GM12865 (cell line): ENCODE measurements at regions not wholly inside any gene's neighbourhood (a gene's known extent, or its start where the extent isn't known, plus 50 kb on each side); places are given as distances from the start of the nearest gene placed in this dataset.
"Not testable (repeated sequence)": the region's sequence is repeated elsewhere in the genome, so short reads cannot be mapped to it uniquely, and the experiment has no call there.

Source experiments
- DNase-seq: peaks from one replicate; pipeline ENCODE4 v3.0.0; 2010; ENCODE audit warnings: low read depth
- H3K4me3 ChIP-seq: 2 replicates; pipeline ENCODE4 v1.5.1; 2011; ENCODE audit warnings: mild to moderate bottlenecking, low read depth, low read length, control low read depth
- TF ChIP-seq, protein P1 (sequence below): IDR thresholded peaks from 2 replicates; pipeline ENCODE4 v1.5.1; 2011; ENCODE audit warnings: low read length, control low read depth, low read depth, inconsistent platforms; ENCODE audit not compliant: insufficient read depth; ENCODE audit errors: missing control alignments

- no peak for DNase-seq
- TF ChIP-seq, protein P1, sequence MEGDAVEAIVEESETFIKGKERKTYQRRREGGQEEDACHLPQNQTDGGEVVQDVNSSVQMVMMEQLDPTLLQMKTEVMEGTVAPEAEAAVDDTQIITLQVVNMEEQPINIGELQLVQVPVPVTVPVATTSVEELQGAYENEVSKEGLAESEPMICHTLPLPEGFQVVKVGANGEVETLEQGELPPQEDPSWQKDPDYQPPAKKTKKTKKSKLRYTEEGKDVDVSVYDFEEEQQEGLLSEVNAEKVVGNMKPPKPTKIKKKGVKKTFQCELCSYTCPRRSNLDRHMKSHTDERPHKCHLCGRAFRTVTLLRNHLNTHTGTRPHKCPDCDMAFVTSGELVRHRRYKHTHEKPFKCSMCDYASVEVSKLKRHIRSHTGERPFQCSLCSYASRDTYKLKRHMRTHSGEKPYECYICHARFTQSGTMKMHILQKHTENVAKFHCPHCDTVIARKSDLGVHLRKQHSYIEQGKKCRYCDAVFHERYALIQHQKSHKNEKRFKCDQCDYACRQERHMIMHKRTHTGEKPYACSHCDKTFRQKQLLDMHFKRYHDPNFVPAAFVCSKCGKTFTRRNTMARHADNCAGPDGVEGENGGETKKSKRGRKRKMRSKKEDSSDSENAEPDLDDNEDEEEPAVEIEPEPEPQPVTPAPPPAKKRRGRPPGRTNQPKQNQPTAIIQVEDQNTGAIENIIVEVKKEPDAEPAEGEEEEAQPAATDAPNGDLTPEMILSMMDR = no peak
- no peak overlapping the region for H3K4me3 ChIP-seq
Observed at GRCh38 chr4:60891947-60892346, 308.2 kb upstream of the ADGRL3 start.

DNA sequence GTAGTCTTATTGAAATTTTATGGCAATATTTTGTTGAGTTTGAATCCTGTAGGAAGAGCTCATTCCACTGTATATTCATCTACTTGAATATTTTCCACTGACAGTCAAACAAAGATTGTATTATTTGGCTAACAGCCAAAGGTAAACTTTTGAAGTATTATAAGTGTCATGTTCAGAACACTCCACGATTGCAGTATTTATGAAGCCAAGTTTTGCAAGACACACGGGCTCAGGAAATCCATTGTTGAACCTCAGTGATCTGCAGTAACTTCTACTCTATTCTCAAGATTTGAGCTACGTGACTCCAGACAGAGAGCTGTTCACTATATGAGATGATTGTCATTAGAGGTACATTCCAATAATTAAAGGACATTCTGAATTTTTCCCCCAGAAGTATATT lies 302.7 kb upstream of the ADGRL3 start:
- TF ChIP-seq, protein P1 = no peak
- DNase-seq = no peak
- H3K4me3 ChIP-seq = no peak overlapping the region

- no peak overlapping the region for H3K4me3 ChIP-seq
- TF ChIP-seq, protein P1 = no peak
- DNase-seq = no peak
Observed at GRCh38 chr4:60905162-60905561, 295.0 kb upstream of the ADGRL3 start.

DNA sequence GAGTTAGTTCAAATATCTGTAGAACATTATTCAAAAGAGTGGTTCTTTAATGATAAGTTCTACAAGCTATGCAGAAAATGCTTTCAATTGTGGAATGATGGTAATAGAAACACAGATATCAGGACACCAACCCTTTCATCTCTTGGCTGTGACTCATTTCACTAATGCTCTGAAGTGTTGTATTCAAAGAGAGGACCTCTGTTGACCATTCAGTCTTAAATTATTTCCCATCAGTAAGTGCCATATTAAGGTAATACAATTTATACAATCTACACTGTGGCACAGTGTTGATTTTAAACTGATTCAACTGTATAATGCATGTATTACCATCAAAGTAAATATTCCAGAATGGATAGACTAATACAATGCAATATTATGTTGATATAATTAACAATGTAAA lies 289.0 kb upstream of the ADGRL3 start:
- TF ChIP-seq, protein P1 = no peak
- DNase-seq = no peak
- no peak overlapping the region for H3K4me3 ChIP-seq

DNA sequence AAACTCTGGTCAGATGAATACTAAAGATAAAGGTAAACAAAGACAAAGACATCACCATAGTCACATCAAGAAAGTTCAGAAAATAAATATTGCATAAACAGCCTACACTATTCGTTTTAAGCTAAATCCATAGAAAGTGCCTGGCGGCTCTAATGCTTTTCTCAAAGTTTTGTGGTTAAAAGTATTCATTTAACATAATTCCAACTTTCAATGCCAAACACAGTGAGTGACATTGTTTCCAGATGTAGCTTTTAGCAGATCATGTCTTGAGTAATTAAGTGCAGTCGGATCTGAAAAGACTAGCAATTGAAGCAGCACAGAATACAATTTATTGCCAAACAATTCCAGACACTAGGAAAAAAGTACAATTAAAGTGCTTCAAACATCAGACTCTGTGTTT lies 287.1 kb upstream of the ADGRL3 start:
- H3K4me3 ChIP-seq = no peak overlapping the region
- TF ChIP-seq, protein P1 = no peak
- DNase-seq = no peak

GRCh38 chr4:60913671-60914070 lies 286.5 kb upstream of the ADGRL3 start:
- no peak overlapping the region for H3K4me3 ChIP-seq
- TF ChIP-seq, protein P1 = no peak
- no peak for DNase-seq

DNA sequence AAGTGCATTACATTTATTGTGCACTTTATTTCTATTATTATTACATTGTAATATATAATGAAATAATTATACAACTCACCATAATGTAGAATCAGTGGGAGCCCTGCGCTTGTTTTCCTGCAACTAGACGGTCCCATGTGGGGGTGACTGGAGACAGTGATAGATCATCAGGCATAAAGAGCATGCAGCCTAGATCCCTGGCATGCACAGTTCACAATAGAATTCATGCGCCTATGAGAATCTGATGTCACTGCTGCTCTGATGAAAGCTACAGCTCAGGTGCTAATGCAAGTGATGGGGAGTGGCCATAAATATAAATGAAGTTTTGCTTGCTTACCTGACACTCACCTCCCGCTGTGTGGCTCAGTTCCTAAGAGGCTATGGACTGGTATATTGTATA lies 278.4 kb upstream of the ADGRL3 start:
- not testable (repeated sequence) for DNase-seq, H3K4me3 ChIP-seq
